Natural killer cell (primary cell): ENCODE measurements at regions not wholly inside any gene's neighbourhood (a gene's known extent, or its start where the extent isn't known, plus 50 kb on each side); places are given as distances from the start of the nearest gene placed in this dataset.

Experiments
- ATAC-seq, 3 donors: fragments of 150-1000 bp in 2 of 3; fragments of 200-7000 bp in 1 of 3; cut with Tn5 transposase; 1 replicate in 1 of 3; 2 replicates in 2 of 3; pipeline ENCODE4 v1.10.0; 2021; ENCODE audit warnings: mild to moderate bottlenecking in 2 of 3, moderate library complexity in 2 of 3
- DNase-seq, 2 donors: peaks; one replicate each; pipeline versions ENCODE4 v3.0.0 to v3.0.0-alpha.2; 2013 to 2021; ENCODE audit warnings: mixed read lengths in 1 of 2
- H3K27ac ChIP-seq: one replicate; pipeline ENCODE4 v1.5.1; 2013; ENCODE audit warnings: mild to moderate bottlenecking, low read length
- H3K27me3 ChIP-seq: one replicate; pipeline ENCODE4 v1.6.1; 2013; ENCODE audit warnings: low read length; ENCODE audit not compliant: control insufficient read depth, insufficient read depth
- H3K36me3 ChIP-seq: one replicate; pipeline ENCODE4 v1.6.1; 2013; ENCODE audit warnings: low read length; ENCODE audit not compliant: control insufficient read depth, insufficient read depth
- H3K4me1 ChIP-seq: one replicate; pipeline ENCODE4 v1.6.1; 2013; ENCODE audit warnings: low read length; ENCODE audit not compliant: control insufficient read depth, insufficient read depth
- H3K4me3 ChIP-seq: one replicate; pipeline ENCODE4 v1.5.1; 2013; ENCODE audit warnings: low read length
- H3K9me3 ChIP-seq: one replicate; pipeline ENCODE4 v1.6.1; 2013; ENCODE audit warnings: low read length; ENCODE audit not compliant: control insufficient read depth, insufficient read depth
- H3K27ac Mint-ChIP-seq, 2 donors: one replicate each; pipeline ENCODE4 v1.8.0; 2022; ENCODE audit warnings: mild to moderate bottlenecking in 2 of 2, mixed read lengths in 2 of 2, moderate library complexity in 1 of 2
- H3K27me3 Mint-ChIP-seq, 2 donors: one replicate each; pipeline ENCODE4 v1.8.0; 2022; ENCODE audit warnings: low read depth in 2 of 2, mixed read lengths in 2 of 2
- H3K36me3 Mint-ChIP-seq: one replicate; pipeline ENCODE4 v1.8.0; 2022; ENCODE audit warnings: mixed read lengths
- H3K4me1 Mint-ChIP-seq, 2 donors: one replicate each; pipeline ENCODE4 v1.8.0; 2022; ENCODE audit warnings: mixed read lengths in 2 of 2
- H3K4me3 Mint-ChIP-seq: one replicate; pipeline ENCODE4 v1.8.0; 2022; ENCODE audit warnings: mild to moderate bottlenecking, moderate library complexity, mixed read lengths
- H3K9me3 Mint-ChIP-seq, 2 donors: one replicate each; pipeline ENCODE4 v1.8.0; 2022; ENCODE audit warnings: mixed read lengths in 2 of 2
- CTCF ChIP-seq: fragments of 200-600 bp; IDR thresholded peaks from one replicate; pipeline ENCODE4 v1.8.0; 2022; ENCODE audit warnings: antibody characterized with exemption
- WGBS: methylation state at CpG from one replicate; pipeline ENCODE4 v1.1.7; 2013; ENCODE audit warnings: missing lambda C conversion rate; ENCODE audit not compliant: insufficient coverage; 5-methylcytosine and 5-hydroxymethylcytosine counted together
- intact Hi-C: fragments of 100-400 bp; cut with micrococcal nuclease; formaldehyde crosslinking; loops from one replicate; pipeline ENCODE4 v1.14.2; 2022

- 72% methylated on average over 11 of the region's 11 CpGs for WGBS
- no peak for TF ChIP-seq CTCF
- no peaks in the 10 kb centered on the region for H3K9me3 ChIP-seq
- Mint-ChIP-seq H3K27ac (no peak overlapping the region), H3K9me3 (no peaks in the 10 kb centered on the region), H3K4me3 (no peak overlapping the region), H3K36me3 (no peaks in the 10 kb centered on the region), H3K4me1 (no peaks in the 10 kb centered on the region), H3K27me3 (peaks cover 4 to 16% of the 10 kb centered on the region in 2 donors)
- no peak overlapping the region for H3K4me3 ChIP-seq
- ATAC-seq (no peak), DNase-seq (no peak)
- no peaks in the 10 kb centered on the region for H3K36me3 ChIP-seq
- peaks cover 2% of the 10 kb centered on the region for H3K27me3 ChIP-seq
- intact Hi-C loops, result no loop called here
- H3K27ac ChIP-seq, result no peak overlapping the region
- no peaks in the 10 kb centered on the region for H3K4me1 ChIP-seq
Measured at GRCh38 chr16:54582631-54583250, 296.2 kb upstream of the IRX3 start.

GRCh38 chr16:54579106-54579728 is 292.6 kb upstream of the IRX3 start:
- WGBS, result 82% methylated on average over 1 of the region's 2 CpGs
- no peak overlapping the region for H3K4me3 ChIP-seq
- H3K9me3 ChIP-seq, result no peaks in the 10 kb centered on the region
- H3K36me3 ChIP-seq, result no peaks in the 10 kb centered on the region
- ATAC-seq (no peak), DNase-seq (no peak)
- peaks cover 0 to 2% of the 10 kb centered on the region in 2 donors for H3K9me3 Mint-ChIP-seq
- H3K27me3 ChIP-seq, result no peaks in the 10 kb centered on the region
- intact Hi-C loops, result no loop called here
- no peaks in the 10 kb centered on the region for H3K36me3 Mint-ChIP-seq
- no peaks in the 10 kb centered on the region for H3K4me1 Mint-ChIP-seq
- H3K27ac Mint-ChIP-seq, result no peak overlapping the region
- H3K4me1 ChIP-seq, result no peaks in the 10 kb centered on the region
- peaks cover 10 to 41% of the 10 kb centered on the region in 2 donors for H3K27me3 Mint-ChIP-seq
- H3K4me3 Mint-ChIP-seq, result no peak overlapping the region
- no peak for TF ChIP-seq CTCF
- no peak overlapping the region for H3K27ac ChIP-seq

GRCh38 chr16:54577651-54578128 is 291.1 kb upstream of the IRX3 start:
- no peaks in the 10 kb centered on the region for H3K27me3 ChIP-seq

More at GRCh38 chr16:54577651-54578128, 291.1 kb upstream of the IRX3 start:
- no peak for DNase-seq
- H3K27ac Mint-ChIP-seq, result no peak overlapping the region
- H3K27me3 Mint-ChIP-seq, result peaks cover 10 to 41% of the 10 kb centered on the region in 2 donors
- peaks cover 0 to 2% of the 10 kb centered on the region in 2 donors for H3K9me3 Mint-ChIP-seq
- Histone ChIP-seq H3K36me3 (no peaks in the 10 kb centered on the region), H3K4me1 (no peaks in the 10 kb centered on the region), H3K27ac (no peak overlapping the region), H3K4me3 (no peak overlapping the region), H3K9me3 (no peaks in the 10 kb centered on the region)
- intact Hi-C loops, result no loop called here
- no peaks in the 10 kb centered on the region for H3K36me3 Mint-ChIP-seq
- no peak overlapping the region for H3K4me3 Mint-ChIP-seq
- TF ChIP-seq CTCF, result no peak
- H3K4me1 Mint-ChIP-seq, result no peaks in the 10 kb centered on the region
- ATAC-seq, result no peak
- WGBS, result 29% methylated on average over 15 of the region's 15 CpGs
